ENCODE measurements at regions not wholly inside any gene's neighbourhood (a gene's known extent, or its start where the extent isn't known, plus 50 kb on each side); places are given as distances from the start of the nearest gene placed in this dataset.

- no peak for TF ChIP-seq CTCF (IDR thresholded peaks at IDR 0.05; ENCODE audit: low read depth, low read length)
- TF ChIP-seq POLR2A (IDR thresholded peaks at IDR 0.05; ENCODE audit: extremely low read depth, insufficient read length) = no peak
- TF ChIP-seq MYC (IDR thresholded peaks at IDR 0.05; ENCODE audit: low read depth, low read length) = no peak
Measured at GRCh38 chr22:48651036-48651890, 1176.4 kb downstream of the BRD1 start.

Data from NB4 (cell line).